MCF 10A (cell line): ENCODE measurements at regions not wholly inside any gene's neighbourhood (a gene's known extent, or its start where the extent isn't known, plus 50 kb on each side); places are given as distances from the start of the nearest gene placed in this dataset.

Experiments used
- BruUV-seq: library from RNA; stranded (reverse); fragments of 400-500 nt; replicated peaks from 2 replicates; lab custom pipeline; 2021; lab: Mats Ljungman, UMichigan
- CTCF ChIA-PET: fragments of 300-600 bp; sonication (Branson Sonifier 250); formaldehyde crosslinking; extraction: SDS; loops from one replicate; lab custom pipeline; 2021; ENCODE audit warnings: antibody characterized with exemption, inconsistent platforms; lab: Yijun Ruan, JAX
- POLR2A ChIA-PET: fragments of 300-600, 350-650 bp; sonication (Branson Sonifier 250); formaldehyde crosslinking; extraction: SDS; loops from one replicate; lab custom pipeline; 2020; ENCODE audit warnings: antibody characterized with exemption, inconsistent platforms; lab: Yijun Ruan, JAX
- DNase-seq: peaks from one replicate; pipeline ENCODE4 v3.0.0-alpha.2; 2018; ENCODE audit not compliant: unreplicated experiment
- H3K27ac Mint-ChIP-seq: one replicate; pipeline ENCODE4 v1.8.0; 2022; ENCODE audit warnings: mild to moderate bottlenecking, low read depth, mixed read lengths; ENCODE audit not compliant: unreplicated experiment
- H3K27me3 Mint-ChIP-seq: one replicate; pipeline ENCODE4 v1.8.0; 2022; ENCODE audit warnings: mixed read lengths; ENCODE audit not compliant: insufficient read depth, unreplicated experiment
- H3K36me3 Mint-ChIP-seq: one replicate; pipeline ENCODE4 v1.8.0; 2022; ENCODE audit warnings: mild to moderate bottlenecking, moderate library complexity, mixed read lengths; ENCODE audit not compliant: insufficient read depth, unreplicated experiment
- H3K4me1 Mint-ChIP-seq: one replicate; pipeline ENCODE4 v1.8.0; 2022; ENCODE audit warnings: mixed read lengths; ENCODE audit not compliant: insufficient read depth, unreplicated experiment
- H3K4me3 Mint-ChIP-seq: one replicate; pipeline ENCODE4 v1.8.0; 2022; ENCODE audit warnings: mild to moderate bottlenecking, moderate library complexity, mixed read lengths; ENCODE audit not compliant: unreplicated experiment
- H3K9me3 Mint-ChIP-seq: one replicate; pipeline ENCODE4 v1.8.0; 2022; ENCODE audit warnings: mixed read lengths; ENCODE audit not compliant: unreplicated experiment
- intact Hi-C: fragments of 100-400 bp; cut with micrococcal nuclease; formaldehyde crosslinking; loops from 2 replicates; pipeline ENCODE4 v1.14.1; 2022
- TF ChIP-seq, protein P1 (sequence below): fragments of 200-600 bp; IDR thresholded peaks from one replicate; pipeline ENCODE4 v1.8.0; 2022; ENCODE audit warnings: antibody characterized with exemption, mild to moderate bottlenecking; ENCODE audit not compliant: unreplicated experiment

DNA sequence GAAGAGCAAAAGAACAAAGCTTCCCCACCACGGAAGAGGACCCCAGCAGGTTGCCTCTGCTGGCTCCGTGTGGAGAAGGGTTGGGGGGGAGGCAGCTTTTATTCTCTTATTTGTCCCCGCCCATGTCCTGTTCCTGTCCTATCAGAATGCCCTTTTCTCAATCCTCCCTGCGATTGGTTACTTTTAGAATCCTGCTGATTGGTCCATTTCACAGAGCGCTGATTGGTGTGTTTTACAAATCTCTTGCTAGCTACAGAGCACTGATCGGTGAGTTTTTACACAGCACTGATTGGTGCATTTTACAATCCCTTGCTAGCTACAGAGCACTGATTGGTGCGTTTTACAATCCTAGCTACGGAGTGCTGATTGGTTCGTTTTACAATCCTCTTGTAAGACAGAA lies 100.6 kb upstream of the KLF13 start:
- ChIA-PET CTCF (interaction anchor here (0.7 kb wide), 1 partner anchor 40 kb away, joined by 3 read pairs; no protein-coding TSS in a partner anchor), POLR2A (no interaction called here)
- Mint-ChIP-seq H3K9me3 (no peaks in the 10 kb centered on the region), H3K4me1 (peaks cover 13% of the 10 kb centered on the region), H3K27me3 (no peaks in the 10 kb centered on the region), H3K36me3 (no peaks in the 10 kb centered on the region), H3K27ac (no peak overlapping the region), H3K4me3 (no peak overlapping the region)
- BruUV-seq = no TSS peak
- TF ChIP-seq, protein P1, sequence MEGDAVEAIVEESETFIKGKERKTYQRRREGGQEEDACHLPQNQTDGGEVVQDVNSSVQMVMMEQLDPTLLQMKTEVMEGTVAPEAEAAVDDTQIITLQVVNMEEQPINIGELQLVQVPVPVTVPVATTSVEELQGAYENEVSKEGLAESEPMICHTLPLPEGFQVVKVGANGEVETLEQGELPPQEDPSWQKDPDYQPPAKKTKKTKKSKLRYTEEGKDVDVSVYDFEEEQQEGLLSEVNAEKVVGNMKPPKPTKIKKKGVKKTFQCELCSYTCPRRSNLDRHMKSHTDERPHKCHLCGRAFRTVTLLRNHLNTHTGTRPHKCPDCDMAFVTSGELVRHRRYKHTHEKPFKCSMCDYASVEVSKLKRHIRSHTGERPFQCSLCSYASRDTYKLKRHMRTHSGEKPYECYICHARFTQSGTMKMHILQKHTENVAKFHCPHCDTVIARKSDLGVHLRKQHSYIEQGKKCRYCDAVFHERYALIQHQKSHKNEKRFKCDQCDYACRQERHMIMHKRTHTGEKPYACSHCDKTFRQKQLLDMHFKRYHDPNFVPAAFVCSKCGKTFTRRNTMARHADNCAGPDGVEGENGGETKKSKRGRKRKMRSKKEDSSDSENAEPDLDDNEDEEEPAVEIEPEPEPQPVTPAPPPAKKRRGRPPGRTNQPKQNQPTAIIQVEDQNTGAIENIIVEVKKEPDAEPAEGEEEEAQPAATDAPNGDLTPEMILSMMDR = no peak
- intact Hi-C loops = no loop called here
- no peak for DNase-seq

DNA sequence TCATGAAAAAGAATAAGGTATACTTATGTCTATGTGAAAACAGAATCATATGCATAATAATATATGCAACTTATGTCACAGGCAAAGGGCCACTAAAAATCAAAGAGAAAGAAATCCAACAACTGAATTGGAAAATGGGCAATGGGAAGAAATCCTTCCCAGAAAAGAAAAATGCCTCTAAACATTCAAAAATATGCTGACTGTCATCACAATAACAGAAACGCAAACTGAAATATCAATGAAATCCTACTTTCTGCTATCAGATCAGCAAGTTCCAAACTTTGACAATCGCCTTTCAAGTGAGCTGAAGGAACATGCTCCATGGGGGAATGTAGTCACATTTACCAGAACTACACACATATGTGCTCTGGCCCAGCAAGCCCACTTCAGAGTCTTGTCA lies 99.4 kb upstream of the KLF13 start:
- H3K4me1 Mint-ChIP-seq = peaks cover 9% of the 10 kb centered on the region
- BruUV-seq = no TSS peak
- POLR2A ChIA-PET = no interaction called here
- H3K9me3 Mint-ChIP-seq = no peaks in the 10 kb centered on the region
- intact Hi-C loops = no loop called here
- H3K27me3 Mint-ChIP-seq = no peaks in the 10 kb centered on the region
- CTCF ChIA-PET = no interaction called here
- TF ChIP-seq, protein P1 = no peak
- H3K4me3 Mint-ChIP-seq = no peak overlapping the region
- no peak overlapping the region for H3K27ac Mint-ChIP-seq
- no peaks in the 10 kb centered on the region for H3K36me3 Mint-ChIP-seq
- no peak for DNase-seq

DNA sequence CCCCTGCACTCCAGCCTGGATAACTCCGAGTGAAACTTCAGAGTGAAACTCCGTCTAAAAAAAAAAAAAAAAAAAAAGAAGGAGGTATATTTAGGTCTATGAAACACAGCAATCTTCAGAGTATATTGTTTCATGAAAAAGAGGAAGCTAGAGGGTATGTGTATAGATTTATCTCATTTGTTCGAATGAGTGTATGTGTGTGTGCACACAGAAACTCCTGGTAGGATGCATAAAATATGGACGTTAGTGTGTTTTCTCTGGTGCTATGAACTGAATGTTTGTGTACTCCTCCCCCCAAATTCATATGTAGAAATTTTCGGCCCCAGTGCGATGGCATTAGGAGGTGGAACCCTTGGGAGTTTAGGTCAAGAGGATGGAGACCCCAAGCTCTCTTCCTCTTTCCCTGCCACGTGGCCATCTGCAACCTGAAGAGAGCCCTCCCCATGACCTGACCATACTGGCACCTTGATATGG lies 98.6 kb upstream of the KLF13 start:
- CTCF ChIA-PET = interaction anchor here (0.7 to 1.2 kb wide), 2 partner anchors 8 to 262 kb away, joined by 3 read pairs; no protein-coding TSS in a partner anchor
- no peaks in the 10 kb centered on the region for H3K27me3 Mint-ChIP-seq
- no peaks in the 10 kb centered on the region for H3K9me3 Mint-ChIP-seq
- POLR2A ChIA-PET = no interaction called here
- H3K27ac Mint-ChIP-seq = no peak overlapping the region
- no TSS peak for BruUV-seq
- H3K36me3 Mint-ChIP-seq = no peaks in the 10 kb centered on the region
- TF ChIP-seq, protein P1 = no peak
- no peak overlapping the region for H3K4me3 Mint-ChIP-seq
- intact Hi-C loops = no loop called here
- DNase-seq = no peak
- H3K4me1 Mint-ChIP-seq = peaks cover under 1% of the 10 kb centered on the region

DNA sequence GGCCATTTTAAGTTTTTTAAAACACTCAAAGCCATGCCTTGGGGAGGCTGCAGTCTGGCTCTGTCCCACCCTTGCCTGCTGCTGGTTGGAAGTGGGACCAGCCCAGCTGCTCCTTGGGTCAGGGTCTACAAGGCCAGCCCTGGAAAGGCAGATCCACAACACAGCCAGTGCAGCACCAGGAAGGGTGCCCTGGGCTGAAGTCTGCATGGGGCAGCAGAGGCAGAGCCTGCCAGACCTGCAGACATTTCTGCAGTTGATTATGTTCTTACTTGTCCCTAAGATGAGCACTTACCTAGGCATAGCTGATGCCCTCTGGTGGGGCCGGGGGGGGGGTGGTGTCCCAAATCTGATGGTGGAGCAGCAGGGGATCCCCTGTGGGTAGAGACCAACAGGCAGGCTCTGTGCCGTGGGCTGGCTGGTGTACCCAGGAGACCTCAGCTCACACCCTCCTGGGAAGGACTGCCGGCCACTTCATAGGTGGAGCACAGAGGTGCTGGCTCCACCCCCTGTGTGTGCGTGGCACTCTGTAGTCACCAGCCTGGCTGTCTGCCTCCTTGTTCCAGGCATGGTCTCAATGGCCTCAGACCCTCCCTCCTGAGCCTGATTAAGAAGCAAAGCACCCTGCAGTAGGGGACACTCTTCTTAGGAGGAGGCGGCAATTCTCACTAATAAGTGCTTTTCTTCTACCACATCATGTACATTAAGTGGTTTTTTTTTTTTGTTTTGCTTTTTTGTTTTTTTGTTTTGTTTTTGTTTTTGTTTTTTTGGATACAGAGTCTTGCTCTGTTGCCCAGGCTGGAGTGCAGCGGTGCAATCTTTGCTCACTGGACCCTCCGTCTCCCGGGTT lies 97.4 kb upstream of the KLF13 start:
- H3K27me3 Mint-ChIP-seq = no peaks in the 10 kb centered on the region
- TF ChIP-seq, protein P1 = no peak
- no peak overlapping the region for H3K27ac Mint-ChIP-seq
- CTCF ChIA-PET = interaction anchor here (0.6 to 1.4 kb wide), 3 partner anchors 9 to 248 kb away, joined by 3 read pairs; no protein-coding TSS in a partner anchor
- no peaks in the 10 kb centered on the region for H3K9me3 Mint-ChIP-seq
- BruUV-seq = no TSS peak
- POLR2A ChIA-PET = no interaction called here
- intact Hi-C loops = no loop called here
- peak; percentile 19 for DNase-seq
- H3K36me3 Mint-ChIP-seq = no peaks in the 10 kb centered on the region
- H3K4me3 Mint-ChIP-seq = no peak overlapping the region
- no peaks in the 10 kb centered on the region for H3K4me1 Mint-ChIP-seq
